PC-3 (cell line): ENCODE measurements at regions not wholly inside any gene's neighbourhood (a gene's known extent, or its start where the extent isn't known, plus 50 kb on each side); places are given as distances from the start of the nearest gene placed in this dataset.

Experiments
- ATAC-seq: fragments of 200-7000 bp; cut with Tn5 transposase; 2 replicates; pipeline ENCODE4 v1.9.1; 2020; ENCODE audit warnings: mild to moderate bottlenecking, moderate library complexity
- BruUV-seq: library from RNA; stranded (reverse); fragments of 400-500 nt; replicated peaks from 2 replicates; lab custom pipeline; 2021; lab: Mats Ljungman, UMichigan
- CTCF ChIA-PET: fragments of 300-600 bp; sonication (Branson Sonifier 250); formaldehyde crosslinking; loops from one replicate; lab custom pipeline; 2022; ENCODE audit warnings: antibody characterized with exemption; lab: Charles Lee
- POLR2A ChIA-PET: fragments of 300-600 bp; sonication (Branson Sonifier 250); formaldehyde crosslinking; loops from one replicate; lab custom pipeline; 2022; ENCODE audit warnings: antibody characterized with exemption; ENCODE audit not compliant: unreplicated experiment; lab: Charles Lee
- DNase-seq: peaks from one replicate; pipeline ENCODE4 v3.0.0-alpha.2; 2015
- H2AFZ ChIP-seq: fragments of 300-600 bp; sonication (generic); 2 replicates; pipeline ENCODE4 v1.6.0; 2016; ENCODE audit warnings: antibody characterized with exemption, low read length
- H3F3A ChIP-seq: fragments of 300-600 bp; sonication (generic); one replicate; pipeline ENCODE4 v1.6.0; 2017; ENCODE audit warnings: antibody characterized with exemption, low read length, control low read depth, mild to moderate bottlenecking; ENCODE audit not compliant: unreplicated experiment
- H3K27ac ChIP-seq: fragments of 300-600 bp; sonication (generic); 2 replicates; pipeline ENCODE4 v1.5.1; 2016; ENCODE audit warnings: mild to moderate bottlenecking, low read length
- H3K27me3 ChIP-seq: fragments of 300-600 bp; sonication (generic); 2 replicates; pipeline ENCODE4 v1.6.1; 2016; ENCODE audit warnings: low read length, mixed read lengths
- H3K36me3 ChIP-seq: fragments of 300-600 bp; sonication (generic); 2 replicates; pipeline ENCODE4 v1.6.1; 2016; ENCODE audit warnings: low read depth, mixed run types, low read length, mixed read lengths
- H3K4me1 ChIP-seq: fragments of 300-600 bp; sonication (generic); 2 replicates; pipeline ENCODE4 v1.5.1; 2016; ENCODE audit warnings: low read length; ENCODE audit not compliant: insufficient read depth
- H3K4me2 ChIP-seq: fragments of 300-600 bp; sonication (generic); 2 replicates; pipeline ENCODE4 v1.6.0; 2016; ENCODE audit warnings: low read length
- H3K4me3 ChIP-seq: fragments of 300-600 bp; sonication (generic); 2 replicates; pipeline ENCODE4 v1.5.1; 2016; ENCODE audit warnings: mild to moderate bottlenecking, low read length, mixed read lengths
- H3K79me2 ChIP-seq: fragments of 300-600 bp; sonication (generic); 2 replicates; pipeline ENCODE4 v1.6.1; 2017; ENCODE audit warnings: low read length, mixed read lengths
- H3K9ac ChIP-seq: fragments of 300-600 bp; sonication (generic); 2 replicates; pipeline ENCODE4 v1.6.0; 2016; ENCODE audit warnings: mild to moderate bottlenecking, low read length
- H3K9me2 ChIP-seq: fragments of 300-600 bp; sonication (generic); replicated peaks from 2 replicates; pipeline ENCODE4 v1.6.1; 2016; ENCODE audit warnings: mixed run types, low read length, mixed read lengths
- H3K9me3 ChIP-seq: fragments of 300-600 bp; sonication (generic); 2 replicates; pipeline ENCODE4 v1.6.1; 2016; ENCODE audit warnings: low read length, mixed read lengths
- H4K20me1 ChIP-seq: fragments of 300-600 bp; sonication (generic); 2 replicates; pipeline ENCODE4 v1.6.1; 2016; ENCODE audit warnings: low read length, mixed read lengths
- CTCF ChIP-seq: fragments of 300-600 bp; sonication (generic); conservative IDR thresholded peaks from 2 replicates; pipeline ENCODE4 v1.5.1; 2017; ENCODE audit warnings: antibody characterized with exemption, low read depth, mild to moderate bottlenecking, low read length
- EZH2 ChIP-seq: fragments of 300-600 bp; sonication (generic); IDR thresholded peaks from one replicate; pipeline ENCODE4 v1.6.1; 2017; ENCODE audit warnings: antibody characterized with exemption, mild to moderate bottlenecking, low read length; ENCODE audit not compliant: unreplicated experiment
- EZH2phosphoT487 ChIP-seq: fragments of 300-600 bp; sonication (generic); IDR thresholded peaks from 2 replicates; pipeline ENCODE4 v1.6.1; 2018; ENCODE audit warnings: mild to moderate bottlenecking, antibody characterized with exemption, low read length, borderline replicate concordance
- intact Hi-C: fragments of 100-400 bp; cut with micrococcal nuclease; formaldehyde crosslinking; loops from 2 replicates; pipeline ENCODE4 v1.9.0; 2023

DNA sequence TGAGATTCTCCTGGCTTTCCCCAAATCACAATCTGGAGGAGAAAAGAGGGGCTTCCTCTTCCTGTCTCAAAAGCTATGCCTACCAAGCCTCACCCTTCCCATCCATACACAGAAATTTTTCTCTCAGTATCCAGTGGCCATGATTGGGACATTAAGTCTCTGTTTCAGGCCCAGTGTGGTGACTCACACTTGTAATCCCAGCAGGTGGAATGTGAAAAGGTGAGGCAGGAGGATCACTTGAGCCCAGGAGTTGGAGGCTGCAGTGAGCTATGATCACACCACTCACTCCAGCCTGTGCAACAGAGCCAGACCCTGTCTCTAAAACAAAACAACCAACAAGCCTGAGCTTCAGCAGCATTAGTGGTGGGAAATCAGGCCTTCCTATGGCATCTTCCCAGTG, 210.0 kb downstream of the OGFRL1 start:
- H4K20me1 ChIP-seq = no peaks in the 10 kb centered on the region
- no peak overlapping the region for H2AFZ ChIP-seq
- no peaks in the 10 kb centered on the region for H3K9me3 ChIP-seq
- CTCF ChIA-PET = no interaction called here
- no TSS peak for BruUV-seq
- H3K79me2 ChIP-seq = no peaks in the 10 kb centered on the region
- TF ChIP-seq EZH2phosphoT487 (no peak), EZH2 (no peak), CTCF (no peak)
- no peaks in the 10 kb centered on the region for H3K36me3 ChIP-seq
- no peak overlapping the region for H3K27ac ChIP-seq
- DNase-seq (peak; percentile 24), ATAC-seq (no peak)
- no peaks in the 10 kb centered on the region for H3K27me3 ChIP-seq
- H3F3A ChIP-seq = no peaks in the 10 kb centered on the region
- POLR2A ChIA-PET = no interaction called here
- no peak overlapping the region for H3K4me3 ChIP-seq
- no peaks in the 10 kb centered on the region for H3K9me2 ChIP-seq
- H3K9ac ChIP-seq = no peak overlapping the region
- no peak overlapping the region for H3K4me2 ChIP-seq
- no peaks in the 10 kb centered on the region for H3K4me1 ChIP-seq
- intact Hi-C loops = no loop called here

GRCh38 chr6:71499667-71500066, 211.1 kb downstream of the OGFRL1 start:
- Histone ChIP-seq H3K27ac (no peak overlapping the region), H3K9me2 (no peaks in the 10 kb centered on the region), H3K9ac (no peak overlapping the region), H2AFZ (no peak overlapping the region), H3K36me3 (no peaks in the 10 kb centered on the region), H4K20me1 (no peaks in the 10 kb centered on the region), H3K79me2 (no peaks in the 10 kb centered on the region), H3F3A (no peaks in the 10 kb centered on the region), H3K4me1 (no peaks in the 10 kb centered on the region), H3K4me3 (no peak overlapping the region), H3K4me2 (no peak overlapping the region), H3K27me3 (no peaks in the 10 kb centered on the region), H3K9me3 (no peaks in the 10 kb centered on the region)
- ChIA-PET CTCF (no interaction called here), POLR2A (interaction anchor here (0.6 kb wide), 1 partner anchor 17 kb away, joined by 3 read pairs; no protein-coding TSS in a partner anchor)
- BruUV-seq = no TSS peak
- intact Hi-C loops = no loop called here
- ATAC-seq (no peak), DNase-seq (no peak)
- TF ChIP-seq EZH2phosphoT487 = no peak
- TF ChIP-seq CTCF = no peak
- TF ChIP-seq EZH2 = no peak

DNA sequence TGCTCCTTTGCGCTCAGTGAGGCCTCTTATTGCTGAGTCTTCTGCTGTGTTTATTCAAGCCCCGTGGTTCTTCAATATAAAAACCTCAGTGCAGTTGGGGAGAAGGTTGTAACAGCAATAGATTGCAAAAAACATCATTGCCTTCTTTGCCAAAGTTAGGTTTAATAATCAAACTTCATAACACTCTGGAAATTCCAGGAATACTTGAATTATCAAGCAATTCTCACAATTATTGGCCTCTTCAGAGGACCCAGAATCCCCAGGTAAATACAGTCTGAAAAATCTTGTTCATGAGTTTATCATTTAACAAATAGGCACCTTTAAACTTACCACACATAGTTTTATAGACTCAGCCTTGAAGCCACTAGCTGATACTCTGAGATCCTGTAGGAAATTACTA, 213.6 kb downstream of the OGFRL1 start:
- Histone ChIP-seq H3K27ac (no peak overlapping the region), H3K27me3 (no peaks in the 10 kb centered on the region), H3K4me3 (no peak overlapping the region), H3K9me3 (no peaks in the 10 kb centered on the region), H3F3A (no peaks in the 10 kb centered on the region), H3K79me2 (no peaks in the 10 kb centered on the region), H4K20me1 (no peaks in the 10 kb centered on the region), H3K4me2 (no peak overlapping the region), H3K36me3 (no peaks in the 10 kb centered on the region), H3K9ac (no peak overlapping the region), H3K9me2 (no peaks in the 10 kb centered on the region), H3K4me1 (no peaks in the 10 kb centered on the region), H2AFZ (no peak overlapping the region)
- BruUV-seq = no TSS peak
- POLR2A ChIA-PET = no interaction called here
- TF ChIP-seq EZH2phosphoT487 (no peak), EZH2 (no peak), CTCF (no peak)
- CTCF ChIA-PET = no interaction called here
- intact Hi-C loops = no loop called here
- DNase-seq = no peak
- ATAC-seq = no peak
